HepG2 (cell line): ENCODE measurements at regions not wholly inside any gene's neighbourhood (a gene's known extent, or its start where the extent isn't known, plus 50 kb on each side); places are given as distances from the start of the nearest gene placed in this dataset.

Experiments
- ATAC-seq: fragments of 200-7000 bp; cut with Tn5 transposase; 3 replicates; pipeline ENCODE4 v1.9.1; 2020; ENCODE audit warnings: mild to moderate bottlenecking, moderate library complexity
- BruUV-seq: library from RNA; stranded (reverse); fragments of 400-500 nt; replicated peaks from 2 replicates; lab custom pipeline; 2021; lab: Mats Ljungman, UMichigan
- CTCF ChIA-PET: fragments of 300-600 bp; formaldehyde crosslinking; extraction: SDS; loops from one replicate; lab custom pipeline; 2021; ENCODE audit warnings: low total read pairs, inconsistent platforms, low intra/inter-chr PET ratio; lab: Yijun Ruan, JAX
- POLR2A ChIA-PET: fragments of 350-600 bp; sonication (Branson Sonifier 250); formaldehyde crosslinking; loops from one replicate; lab custom pipeline; 2020; ENCODE audit warnings: antibody characterized with exemption, inconsistent platforms; lab: Yijun Ruan, JAX
- DNase-seq: peaks from one replicate; pipeline ENCODE4 v3.0.0-alpha.2; 2015; ENCODE audit warnings: low spot score
- FAIRE-seq: peaks from 3 replicates; lab custom pipeline; 2011; peaks lifted over from hg19 to GRCh38; lab: Jason Lieb, UNC
- H2AFZ ChIP-seq: one replicate; pipeline ENCODE4 v1.6.1; 2011; ENCODE audit warnings: low read length, inconsistent platforms
- H3K27ac ChIP-seq: fragments of 300-600 bp; 3 replicates; pipeline ENCODE4 v1.8.0; 2011; ENCODE audit warnings: mixed run types, mild to moderate bottlenecking, mixed read lengths, low read length, inconsistent platforms; ENCODE audit not compliant: insufficient read depth; ENCODE audit errors: extremely low read length
- H3K27me3 ChIP-seq, 2 experiments: fragments of 200-600 bp in 1 of 2; 2 replicates in 1 of 2; 3 replicates in 1 of 2; pipeline versions ENCODE4 v1.6.0 to v1.8.0; 2011; ENCODE audit warnings: low read length in 2 of 2, mild to moderate bottlenecking in 2 of 2, moderate library complexity in 2 of 2, inconsistent platforms in 1 of 2; ENCODE audit not compliant: insufficient read depth in 2 of 2, control insufficient read depth in 1 of 2
- H3K36me3 ChIP-seq, 2 experiments: fragments of 200-600 bp in 1 of 2; replicated peaks in 1 of 2; 2 replicates in 1 of 2; 3 replicates in 1 of 2; pipeline versions ENCODE4 v1.5.1 to v1.8.0; 2011; ENCODE audit warnings: low read length in 2 of 2, inconsistent platforms in 1 of 2; ENCODE audit not compliant: insufficient read depth in 2 of 2, control insufficient read depth in 1 of 2
- H3K4me1 ChIP-seq: 2 replicates; pipeline ENCODE4 v1.5.1; 2012; ENCODE audit warnings: low read length, inconsistent platforms; ENCODE audit not compliant: insufficient read depth
- H3K4me2 ChIP-seq: 2 replicates; pipeline ENCODE4 v1.6.0; 2011; ENCODE audit warnings: low read depth, low read length, inconsistent platforms
- H3K4me3 ChIP-seq, 3 experiments: fragments of 200-600 bp in 1 of 3; sonication (generic), shearing (Covaris generic) in 1 of 3; replicated peaks in 1 of 3; 2 replicates each; pipeline ENCODE4 v1.5.1; 2011 to 2016; ENCODE audit warnings: low read length in 3 of 3, inconsistent platforms in 2 of 3, low read depth in 2 of 3, mild to moderate bottlenecking in 2 of 3, control low read depth in 1 of 3, mixed read lengths in 1 of 3; ENCODE audit not compliant: insufficient read depth in 1 of 3
- H3K79me2 ChIP-seq: one replicate; pipeline ENCODE4 v1.6.1; 2011; ENCODE audit warnings: low read length, inconsistent platforms; ENCODE audit not compliant: insufficient read depth
- H3K9ac ChIP-seq: 2 replicates; pipeline ENCODE4 v1.6.0; 2011; ENCODE audit warnings: mild to moderate bottlenecking, low read depth, low read length, inconsistent platforms; ENCODE audit not compliant: insufficient read depth
- H3K9me3 ChIP-seq: 2 replicates; pipeline ENCODE4 v1.5.1; 2012; ENCODE audit warnings: mild to moderate bottlenecking, low read length
- H4K20me1 ChIP-seq: 2 replicates; pipeline ENCODE4 v1.6.0; 2011; ENCODE audit warnings: inconsistent platforms, mild to moderate bottlenecking, low read length, moderate library complexity; ENCODE audit not compliant: insufficient read depth
- ARID4A ChIP-seq: sonication (generic); formaldehyde crosslinking; IDR thresholded peaks from 2 replicates; pipeline ENCODE4 v1.5.0; 2020; ENCODE audit warnings: mild to moderate bottlenecking, missing genetic modification reagents, borderline replicate concordance
- BATF2 ChIP-seq: sonication (generic); formaldehyde crosslinking; IDR thresholded peaks from 2 replicates; pipeline ENCODE4 v1.8.0; 2022; ENCODE audit warnings: mild to moderate bottlenecking, missing genetic modification reagents, moderate library complexity
- FOXJ3 ChIP-seq: sonication (generic); formaldehyde crosslinking; IDR thresholded peaks from 2 replicates; pipeline ENCODE4 v1.4.0; 2020; ENCODE audit warnings: missing genetic modification reagents, mild to moderate bottlenecking, borderline replicate concordance
- JUNB ChIP-seq: sonication (generic); formaldehyde crosslinking; IDR thresholded peaks from 2 replicates; pipeline ENCODE4 v1.8.0; 2022; ENCODE audit warnings: missing genetic modification reagents, mild to moderate bottlenecking, borderline replicate concordance
- KMT2B ChIP-seq: IDR thresholded peaks from 2 replicates; pipeline ENCODE4 v1.6.1; 2016; ENCODE audit warnings: missing genetic modification reagents, missing compliant biosample characterization
- LCORL ChIP-seq, 2 experiments: fragments of 450-650 bp in 1 of 2; sonication (generic) in 1 of 2; formaldehyde crosslinking in 1 of 2; IDR thresholded peaks; 2 replicates each; pipeline versions ENCODE4 v1.5.0 to v1.6.1; 2017 to 2020; ENCODE audit warnings: antibody characterized with exemption in 1 of 2, missing genetic modification reagents in 1 of 2
- NCOR1 ChIP-seq: fragments of 200-600 bp; sonication (generic); IDR thresholded peaks from 2 replicates; pipeline ENCODE4 v1.7.0; 2017; ENCODE audit warnings: antibody characterized with exemption, low read length, borderline replicate concordance
- PHF5A ChIP-seq: IDR thresholded peaks from one replicate; pipeline ENCODE4 v1.6.1; 2018; ENCODE audit warnings: low read depth, missing genetic modification reagents; ENCODE audit not compliant: unreplicated experiment
- PREB ChIP-seq: sonication (generic); formaldehyde crosslinking; IDR thresholded peaks from 2 replicates; pipeline ENCODE4 v1.4.0; 2020; ENCODE audit warnings: missing genetic modification reagents
- RAD21 ChIP-seq: fragments of 450-650 bp; formaldehyde crosslinking; IDR thresholded peaks from 2 replicates; pipeline ENCODE4 v1.5.0; 2020; ENCODE audit warnings: mild to moderate bottlenecking
- ZFY ChIP-seq: sonication (generic); formaldehyde crosslinking; IDR thresholded peaks from 2 replicates; pipeline ENCODE4 v1.4.0; 2020; ENCODE audit warnings: missing genetic modification reagents
- ZNF17 ChIP-seq: sonication (generic); formaldehyde crosslinking; IDR thresholded peaks from 2 replicates; pipeline ENCODE4 v1.5.0; 2020; ENCODE audit warnings: mild to moderate bottlenecking, missing genetic modification reagents
- ZNF207 ChIP-seq: fragments of 450-650 bp; IDR thresholded peaks from 2 replicates; pipeline ENCODE4 v1.6.1; 2016; ENCODE audit warnings: antibody characterized with exemption, borderline replicate concordance
- ZNF672 ChIP-seq: sonication (generic); formaldehyde crosslinking; IDR thresholded peaks from 2 replicates; pipeline ENCODE4 v1.8.1; 2022; ENCODE audit warnings: missing genetic modification reagents
- ZNF713 ChIP-seq: sonication (generic); formaldehyde crosslinking; IDR thresholded peaks from 2 replicates; pipeline ENCODE4 v1.4.0; 2020; ENCODE audit warnings: mild to moderate bottlenecking, missing genetic modification reagents
- WGBS: methylation state at CpG from one replicate; pipeline ENCODE4 v1.1.6; 2017; ENCODE audit warnings: low lambda C conversion rate; 5-methylcytosine and 5-hydroxymethylcytosine counted together
- in situ Hi-C: cut with HindIII; loops from 2 replicates; pipeline ENCODE4 v1.10.0; 2017; ENCODE audit warnings: low pct_unique_long_range_greater_than_20kb; ENCODE audit not compliant: extremely low pct_ligation_motif_present
- intact Hi-C: fragments of 100-400 bp; cut with micrococcal nuclease; formaldehyde crosslinking; loops from one replicate; pipeline ENCODE4 v1.10.0; 2022; ENCODE audit not compliant: unreplicated experiment

- no peak overlapping the region for H3K4me3 ChIP-seq
- no peak overlapping the region for H3K27ac ChIP-seq
- no TSS peak for BruUV-seq
- TF ChIP-seq FOXJ3 (CRISPR knock-in tag) (no peak), JUNB (no peak), RAD21 (CRISPR knock-in tag) (no peak), LCORL (IDR thresholded peaks at IDR 0.05) (no peak), LCORL (CRISPR knock-in tag; IDR thresholded peaks at IDR 0.05) (no peak), ZNF672 (CRISPR knock-in tag) (no peak)
- TF ChIP-seq, all 625 proteins: peak for 0
- CTCF ChIA-PET, result no interaction called here
- no peaks in the 10 kb centered on the region for H4K20me1 ChIP-seq
- no peak overlapping the region for H3K9ac ChIP-seq
- no peaks in the 10 kb centered on the region for H3K36me3 ChIP-seq
- H2AFZ ChIP-seq, result no peak overlapping the region
- no peak overlapping the region for H3K4me2 ChIP-seq
- POLR2A ChIA-PET, result no interaction called here
- FAIRE-seq, result no peak
- no peaks in the 10 kb centered on the region for H3K4me1 ChIP-seq
- no peak for DNase-seq
- H3K27me3 ChIP-seq, result no peaks in the 10 kb centered on the region
- intact Hi-C loops (no loop called here), in situ Hi-C loops (no loop called here)
- H3K9me3 ChIP-seq, result peaks cover 61% of the 10 kb centered on the region
- no peak for ATAC-seq
- H3K79me2 ChIP-seq, result no peaks in the 10 kb centered on the region
Measured at GRCh38 chr1:82511441-82511840, 710.7 kb downstream of the ADGRL2 start.

GRCh38 chr1:82510431-82510830 is 709.7 kb downstream of the ADGRL2 start:
- ATAC-seq (no peak), FAIRE-seq (no peak), DNase-seq (no peak)
- no peak overlapping the region for H2AFZ ChIP-seq
- no peak overlapping the region for H3K4me3 ChIP-seq
- CTCF ChIA-PET, result no interaction called here
- no peaks in the 10 kb centered on the region for H3K36me3 ChIP-seq
- no peak overlapping the region for H3K4me2 ChIP-seq
- H3K9me3 ChIP-seq, result peaks cover 60% of the 10 kb centered on the region
- POLR2A ChIA-PET, result no interaction called here
- H3K4me1 ChIP-seq, result no peaks in the 10 kb centered on the region
- no TSS peak for BruUV-seq
- no peak overlapping the region for H3K27ac ChIP-seq
- in situ Hi-C loops (no loop called here), intact Hi-C loops (no loop called here)
- 0% methylated on average over 2 of the region's 2 CpGs for WGBS
- no peaks in the 10 kb centered on the region for H3K79me2 ChIP-seq
- no peaks in the 10 kb centered on the region for H4K20me1 ChIP-seq
- no peaks in the 10 kb centered on the region for H3K27me3 ChIP-seq
- H3K9ac ChIP-seq, result no peak overlapping the region
- TF ChIP-seq ZNF207 (no peak), ARID4A (CRISPR knock-in tag) (no peak), BATF2 (CRISPR knock-in tag) (no peak), KMT2B (no peak), PREB (CRISPR knock-in tag) (no peak), ZFY (CRISPR knock-in tag) (no peak), ZNF17 (CRISPR knock-in tag) (no peak), NCOR1 (no peak), ZNF713 (CRISPR knock-in tag) (no peak), PHF5A (no peak)
